HCT116 (cell line): ENCODE measurements at regions not wholly inside any gene's neighbourhood (a gene's known extent, or its start where the extent isn't known, plus 50 kb on each side); places are given as distances from the start of the nearest gene placed in this dataset.

Source experiments
- ATAC-seq: fragments of 200-7000 bp; cut with Tn5 transposase; 2 replicates; pipeline ENCODE4 v1.9.1; 2020; ENCODE audit warnings: mild to moderate bottlenecking, moderate library complexity
- BruUV-seq: library from RNA; stranded (reverse); fragments of 400-500 nt; replicated peaks from 2 replicates; lab custom pipeline; 2021; lab: Mats Ljungman, UMichigan
- CTCF ChIA-PET: fragments of 300-600 bp; sonication (Branson Sonifier 250); formaldehyde crosslinking; loops from one replicate; lab custom pipeline; 2021; ENCODE audit warnings: antibody characterized with exemption; lab: Charles Lee
- POLR2A ChIA-PET: fragments of 300-600, 350-600 bp; sonication (Branson Sonifier 250); formaldehyde crosslinking; loops from one replicate; lab custom pipeline; 2021; ENCODE audit warnings: antibody characterized with exemption; lab: Charles Lee
- RAD21 ChIA-PET, 2 experiments: fragments of 300-600 bp; sonication (Branson Sonifier 250); formaldehyde crosslinking; loops; one replicate each; lab custom pipeline; 2023; ENCODE audit warnings: low total read pairs in 2 of 2; ENCODE audit not compliant: uncharacterized antibody in 2 of 2, unreplicated experiment in 2 of 2, low non-redundant PET in 1 of 2; lab: Charles Lee
- DNase-seq: peaks from one replicate; pipeline ENCODE4 v3.0.0-alpha.2; 2010; ENCODE audit warnings: low read depth, low spot score
- H2AFZ ChIP-seq: fragments of 200-600 bp; shearing (Covaris generic), sonication (generic); 2 replicates; pipeline ENCODE4 v1.6.1; 2017; ENCODE audit warnings: low read depth, mixed run types, mixed read lengths, antibody characterized with exemption, low read length; ENCODE audit not compliant: poor library complexity, severe bottlenecking
- H3K27ac ChIP-seq: 2 replicates; pipeline ENCODE4 v1.5.1; 2012; ENCODE audit warnings: low read depth, low read length
- H3K27me3 ChIP-seq: fragments of 200-600 bp; sonication (generic); 2 replicates; pipeline ENCODE4 v1.6.1; 2016; ENCODE audit warnings: mixed run types, low read length, mixed read lengths; ENCODE audit not compliant: insufficient read depth
- H3K36me3 ChIP-seq, 2 experiments: fragments of 200-500 bp in 1 of 2; fragments of 200-600 bp in 1 of 2; sonication (Bioruptor generic) in 1 of 2; sonication (generic) in 1 of 2; 2 replicates each; pipeline versions ENCODE4 v1.5.1 to v1.6.1; 2014 to 2016; ENCODE audit warnings: low read length in 2 of 2, inconsistent platforms in 1 of 2, mixed read lengths in 1 of 2, mixed run types in 1 of 2; ENCODE audit not compliant: insufficient read depth in 2 of 2, control insufficient read depth in 1 of 2
- H3K4me1 ChIP-seq, 2 experiments: fragments of 200-600 bp in 1 of 2; sonication (generic) in 1 of 2; 2 replicates each; pipeline versions ENCODE4 v1.5.1 to v1.6.1; 2012 to 2017; ENCODE audit warnings: low read length in 2 of 2, inconsistent platforms in 1 of 2, mild to moderate bottlenecking in 1 of 2, mixed read lengths in 1 of 2, mixed run types in 1 of 2, moderate library complexity in 1 of 2; ENCODE audit not compliant: insufficient read depth in 2 of 2, control insufficient read depth in 1 of 2
- H3K4me2 ChIP-seq: fragments of 200-600 bp; sonication (generic); 2 replicates; pipeline ENCODE4 v1.6.1; 2017; ENCODE audit warnings: mixed run types, low read length, mixed read lengths
- H3K4me3 ChIP-seq, 2 experiments: fragments of 200-600 bp in 1 of 2; sonication (generic) in 1 of 2; replicated peaks in 1 of 2; 2 replicates each; pipeline ENCODE4 v1.5.1; 2011 to 2016; ENCODE audit warnings: low read length in 2 of 2, control low read depth in 1 of 2, low read depth in 1 of 2, mild to moderate bottlenecking in 1 of 2, mixed read lengths in 1 of 2, mixed run types in 1 of 2
- H3K79me2 ChIP-seq: fragments of 200-600 bp; sonication (generic); 2 replicates; pipeline ENCODE4 v1.6.1; 2017; ENCODE audit warnings: mild to moderate bottlenecking, mixed run types, low read length, moderate library complexity, mixed read lengths; ENCODE audit not compliant: insufficient read depth
- H3K9ac ChIP-seq: fragments of 200-600 bp; sonication (generic); 2 replicates; pipeline ENCODE4 v1.6.1; 2016; ENCODE audit warnings: low read length, mixed read lengths
- H3K9me2 ChIP-seq: fragments of 200-600 bp; sonication (generic), shearing (Covaris generic); 2 replicates; pipeline ENCODE4 v1.6.1; 2017; ENCODE audit warnings: mixed run types, mild to moderate bottlenecking, moderate library complexity; ENCODE audit not compliant: insufficient read depth
- H3K9me3 ChIP-seq, 2 experiments: fragments of 200-500 bp in 1 of 2; fragments of 200-600 bp in 1 of 2; sonication (Bioruptor generic) in 1 of 2; sonication (generic) in 1 of 2; 2 replicates each; pipeline ENCODE4 v1.6.1; 2014 to 2017; ENCODE audit warnings: low read length in 2 of 2, mixed read lengths in 2 of 2, inconsistent platforms in 1 of 2, low read depth in 1 of 2, mild to moderate bottlenecking in 1 of 2, mixed run types in 1 of 2, moderate library complexity in 1 of 2; ENCODE audit not compliant: control insufficient read depth in 1 of 2, insufficient read depth in 1 of 2
- H4K20me1 ChIP-seq: fragments of 200-600 bp; sonication (generic), shearing (Covaris generic); 2 replicates; pipeline ENCODE4 v1.6.1; 2017; ENCODE audit warnings: mixed run types, mild to moderate bottlenecking, moderate library complexity; ENCODE audit not compliant: insufficient read depth
- ATF3 ChIP-seq: IDR thresholded peaks from 2 replicates; pipeline ENCODE4 v1.6.1; 2012
- CEBPB ChIP-seq: IDR thresholded peaks from 2 replicates; pipeline ENCODE4 v1.6.1; 2012; ENCODE audit warnings: low read depth
- CTCF ChIP-seq, 3 experiments: fragments of 200-600 bp in 1 of 3; sonication (generic) in 1 of 3; IDR thresholded peaks in 2 of 3; conservative IDR thresholded peaks in 1 of 3; 2 replicates each; pipeline ENCODE4 v1.5.1; 2012 to 2017; ENCODE audit warnings: low read depth in 2 of 3, low read length in 2 of 3, antibody characterized with exemption in 1 of 3, borderline replicate concordance in 1 of 3, control low read depth in 1 of 3, mild to moderate bottlenecking in 1 of 3, mixed read lengths in 1 of 3, mixed run types in 1 of 3, moderate library complexity in 1 of 3; ENCODE audit not compliant: insufficient read depth in 1 of 3
- ELF1 ChIP-seq: IDR thresholded peaks from 2 replicates; pipeline ENCODE4 v1.6.1; 2012; ENCODE audit warnings: low read depth, borderline replicate concordance
- EZH2 ChIP-seq: fragments of 200-600 bp; sonication (generic); IDR thresholded peaks from 2 replicates; pipeline ENCODE4 v1.6.1; 2017; ENCODE audit warnings: antibody characterized with exemption, mixed run types
- EZH2phosphoT487 ChIP-seq: fragments of 200-600 bp; IDR thresholded peaks from 2 replicates; pipeline ENCODE4 v1.6.1; 2018; ENCODE audit warnings: antibody characterized with exemption, borderline replicate concordance
- FOSL1 ChIP-seq: IDR thresholded peaks from 2 replicates; pipeline ENCODE4 v1.6.1; 2012; ENCODE audit warnings: low read depth
- MAX ChIP-seq: IDR thresholded peaks from 2 replicates; pipeline ENCODE4 v1.6.1; 2012
- POLR2AphosphoS5 ChIP-seq: IDR thresholded peaks from 2 replicates; pipeline ENCODE4 v1.6.1; 2011; ENCODE audit warnings: mild to moderate bottlenecking, low read depth, low read length, moderate library complexity
- RAD21 ChIP-seq: IDR thresholded peaks from 2 replicates; pipeline ENCODE4 v1.6.1; 2012; ENCODE audit warnings: low read depth, mild to moderate bottlenecking
- SIN3A ChIP-seq: IDR thresholded peaks from 2 replicates; pipeline ENCODE4 v1.6.1; 2012; ENCODE audit warnings: low read depth
- SP1 ChIP-seq: IDR thresholded peaks from 2 replicates; pipeline ENCODE4 v1.6.1; 2012; ENCODE audit warnings: low read depth
- SRF ChIP-seq: IDR thresholded peaks from 2 replicates; pipeline ENCODE4 v1.6.1; 2012; ENCODE audit warnings: low read depth
- TCF7L2 ChIP-seq: IDR thresholded peaks from 2 replicates; pipeline ENCODE4 v1.7.0; 2011; ENCODE audit warnings: borderline replicate concordance, inconsistent platforms; ENCODE audit not compliant: insufficient read depth, insufficient read length; ENCODE audit errors: extremely low read depth
- YY1 ChIP-seq: IDR thresholded peaks from 2 replicates; pipeline ENCODE4 v1.6.1; 2011; ENCODE audit warnings: low read length, low read depth, moderate library complexity, mild to moderate bottlenecking; ENCODE audit not compliant: insufficient replicate concordance; ENCODE audit errors: extremely low read depth
- ZFX ChIP-seq: fragments of 450-650 bp; IDR thresholded peaks from 2 replicates; pipeline ENCODE4 v1.6.1; 2017
- ZNF274 ChIP-seq: fragments of 200-500 bp; sonication (Bioruptor generic); IDR thresholded peaks from 2 replicates; pipeline ENCODE4 v1.6.1; 2014; ENCODE audit warnings: mild to moderate bottlenecking, low read depth, low read length, inconsistent platforms
- intact Hi-C: fragments of 100-400 bp; cut with micrococcal nuclease; formaldehyde crosslinking; loops from 2 replicates; pipeline ENCODE4 v1.10.0; 2022

GRCh38 chr3:99250272-99250671 is 348.8 kb upstream of the DCBLD2 start:
- Histone ChIP-seq H3K9me3 (no peaks in the 10 kb centered on the region), H4K20me1 (no peaks in the 10 kb centered on the region; the same call in 1 of the 2 replicates), H3K27ac (no peak overlapping the region), H2AFZ (no peak overlapping the region), H3K4me3 (no peak overlapping the region), H3K36me3 (no peaks in the 10 kb centered on the region), H3K27me3 (peaks cover 45% of the 10 kb centered on the region), H3K9me2 (no peaks in the 10 kb centered on the region), H3K4me2 (no peak overlapping the region), H3K4me1 (no peaks in the 10 kb centered on the region), H3K79me2 (no peaks in the 10 kb centered on the region), H3K9ac (no peak overlapping the region)
- BruUV-seq, result no TSS peak
- CTCF ChIA-PET, result no interaction called here
- intact Hi-C loops, result no loop called here
- RAD21 ChIA-PET, result no interaction called here
- ATAC-seq, result no peak
- no peak for DNase-seq
- TF ChIP-seq ATF3, result no peak
- TF ChIP-seq ZNF274, result no peak
- TF ChIP-seq FOSL1, result no peak
- TF ChIP-seq EZH2, result no peak
- TF ChIP-seq EZH2phosphoT487, result no peak
- no peak for TF ChIP-seq YY1
- no peak for TF ChIP-seq CEBPB
- TF ChIP-seq MAX, result no peak
- TF ChIP-seq POLR2AphosphoS5, result no peak
- TF ChIP-seq ZFX, result no peak
- TF ChIP-seq CTCF (IDR thresholded peaks at IDR 0.05 in 2 of 3, conservative IDR thresholded peaks at IDR 0.05 in 1 of 3; ENCODE audit: borderline replicate concordance in 1 of 3, insufficient read depth in 1 of 3, low read depth in 2 of 3, low read length in 2 of 3), result no peak
- no peak for TF ChIP-seq SP1
- no peak for TF ChIP-seq SIN3A
- no peak for TF ChIP-seq ELF1
- TF ChIP-seq SRF, result no peak
- TF ChIP-seq TCF7L2, result no peak
- TF ChIP-seq RAD21, result no peak
- POLR2A ChIA-PET, result no interaction called here
